ENCODE measurements at regions not wholly inside any gene's neighbourhood (a gene's known extent, or its start where the extent isn't known, plus 50 kb on each side); places are given as distances from the start of the nearest gene placed in this dataset.
"Not testable (repeated sequence)": the region's sequence is repeated elsewhere in the genome, so short reads cannot be mapped to it uniquely, and the experiment has no call there.

DNA sequence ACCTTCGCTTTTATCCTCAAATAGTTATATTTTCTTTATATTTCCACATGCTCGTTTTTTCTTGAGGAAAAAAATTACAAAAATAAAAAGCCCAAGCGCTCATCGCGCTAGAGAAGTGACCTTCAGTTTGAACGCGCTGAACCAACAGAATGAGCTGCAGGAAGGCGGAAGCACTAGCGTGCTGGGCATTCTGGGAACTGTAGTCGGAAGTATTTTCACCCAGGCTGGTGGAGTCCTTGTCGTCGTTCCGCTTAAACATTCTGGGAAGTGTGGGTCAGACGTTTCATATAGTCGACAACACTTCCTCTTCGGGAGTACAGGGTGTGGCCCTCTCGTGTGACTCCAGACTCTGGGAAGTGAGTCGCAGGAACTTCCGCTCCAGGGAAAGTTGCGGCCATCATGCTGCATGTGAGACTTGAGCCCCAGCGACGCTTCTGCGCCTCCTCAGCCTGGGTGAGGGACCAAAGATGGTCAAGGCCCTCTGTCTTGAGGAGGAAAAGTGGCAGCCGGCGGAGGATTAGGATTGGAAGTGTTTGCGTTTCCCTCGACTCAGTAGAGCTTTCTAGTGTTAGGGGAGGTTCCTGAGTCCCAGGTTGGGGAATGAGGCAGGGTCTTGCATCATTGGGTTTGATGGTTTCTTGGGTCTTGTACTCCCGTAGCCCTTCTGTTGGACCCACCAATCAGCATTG, 84.1 kb upstream of the GPR39 start:
- DNase-seq, result not testable (repeated sequence)

DNA sequence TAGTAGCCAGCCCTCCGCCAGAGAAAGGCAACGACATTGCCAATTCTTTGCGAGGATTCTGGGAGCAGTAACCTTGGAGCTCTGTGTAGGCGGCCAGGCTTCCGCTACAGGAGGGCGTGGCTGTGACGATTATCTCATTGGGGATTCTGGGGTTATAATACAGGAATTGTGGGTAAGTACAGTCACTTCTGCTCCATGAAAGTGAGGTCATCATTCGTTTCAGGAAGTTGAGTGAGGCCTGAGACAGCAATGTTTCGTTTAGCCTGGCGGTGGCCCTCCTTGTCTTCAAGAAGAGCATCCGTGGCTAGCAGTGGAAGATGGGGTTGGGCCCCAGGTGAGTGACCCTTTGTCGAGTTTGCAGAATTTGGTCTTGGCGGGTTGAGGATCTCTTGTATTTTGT, 79.5 kb upstream of the GPR39 start:
- not testable (repeated sequence) for DNase-seq

DNA sequence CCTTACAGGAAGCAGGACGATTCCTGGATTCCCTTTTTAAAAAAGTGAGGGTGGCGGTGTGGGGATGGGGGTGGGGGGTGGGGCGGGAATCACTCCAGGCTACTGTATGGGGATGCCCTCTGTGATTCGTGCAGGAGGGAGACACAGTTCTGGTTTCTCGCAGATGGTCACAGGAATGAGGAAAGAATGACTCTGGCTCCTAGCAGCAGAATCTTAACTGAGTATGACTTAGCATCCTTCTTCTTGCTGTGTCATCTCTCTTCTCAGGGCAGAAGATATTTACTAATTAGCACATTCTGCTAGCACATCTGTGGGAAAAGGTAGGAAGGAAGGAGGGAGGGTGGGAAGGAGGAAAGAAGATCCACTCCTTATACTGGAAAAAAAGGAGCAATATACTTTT, 78.8 kb upstream of the GPR39 start:
- not testable (repeated sequence) for DNase-seq

GRCh38 chr2:132347041-132347780, 69.4 kb upstream of the GPR39 start:
- peak; percentile 36 to 48 for DNase-seq

- DNase-seq, result peak in 1 of 2 experiments; percentile 26
Measured at GRCh38 chr2:132349092-132349687, 67.4 kb upstream of the GPR39 start.

- not testable (repeated sequence) for DNase-seq
Measured at GRCh38 chr2:132351668-132352067, 64.9 kb upstream of the GPR39 start.

DNA sequence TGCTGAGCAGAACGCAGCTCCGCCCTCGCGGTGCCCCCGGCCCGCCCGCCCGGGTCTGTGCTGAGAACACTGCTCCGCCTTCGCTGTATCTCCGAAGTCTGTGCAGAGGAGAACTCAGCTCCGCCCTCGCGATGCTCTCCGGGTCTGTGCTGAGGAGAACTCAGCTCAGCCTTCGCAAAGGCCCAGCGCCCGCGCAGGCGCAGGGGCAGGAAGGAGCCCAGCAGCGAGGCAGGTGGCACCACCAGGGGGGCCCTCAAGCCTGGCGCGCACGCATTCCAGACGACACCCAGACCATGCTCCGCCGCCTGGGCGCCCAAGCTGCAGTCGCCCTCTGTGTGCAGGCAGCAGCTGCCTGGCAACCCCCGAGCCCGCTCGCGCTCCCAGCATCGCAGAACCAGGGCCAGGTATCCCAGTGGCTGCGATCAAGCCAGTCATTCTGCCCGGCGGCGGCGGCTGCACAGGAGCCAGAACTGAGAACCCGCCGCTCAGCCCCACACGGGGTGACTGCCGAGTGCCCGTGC, 64.1 kb upstream of the GPR39 start:
- DNase-seq, result peak; percentile 42 to 78

GRCh38 chr2:132353380-132353779, 63.2 kb upstream of the GPR39 start:
- DNase-seq, result not testable (repeated sequence)

- DNase-seq, result not testable (repeated sequence)
Measured at GRCh38 chr2:132360964-132361363, 55.6 kb upstream of the GPR39 start.

DNA sequence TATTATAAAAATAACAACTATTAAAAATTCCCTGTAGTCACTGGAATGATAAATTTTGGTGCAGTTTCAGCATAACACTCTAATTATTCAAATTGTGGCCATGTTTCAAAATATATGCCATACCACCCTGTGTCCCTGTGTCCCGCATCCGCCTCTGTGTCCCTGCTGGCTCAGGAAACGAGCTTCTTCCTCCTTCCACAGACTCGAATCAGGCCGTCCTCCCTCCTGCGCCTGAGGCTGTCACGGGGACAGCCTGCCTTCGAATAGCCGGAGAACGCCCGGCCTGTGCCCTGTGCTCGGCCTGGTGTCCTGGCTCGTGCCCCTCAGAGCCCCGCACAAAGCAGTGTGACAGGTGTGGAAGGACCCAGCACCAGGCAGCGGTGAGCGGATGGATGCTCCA, 55.1 kb upstream of the GPR39 start:
- not testable (repeated sequence) for DNase-seq

DNA sequence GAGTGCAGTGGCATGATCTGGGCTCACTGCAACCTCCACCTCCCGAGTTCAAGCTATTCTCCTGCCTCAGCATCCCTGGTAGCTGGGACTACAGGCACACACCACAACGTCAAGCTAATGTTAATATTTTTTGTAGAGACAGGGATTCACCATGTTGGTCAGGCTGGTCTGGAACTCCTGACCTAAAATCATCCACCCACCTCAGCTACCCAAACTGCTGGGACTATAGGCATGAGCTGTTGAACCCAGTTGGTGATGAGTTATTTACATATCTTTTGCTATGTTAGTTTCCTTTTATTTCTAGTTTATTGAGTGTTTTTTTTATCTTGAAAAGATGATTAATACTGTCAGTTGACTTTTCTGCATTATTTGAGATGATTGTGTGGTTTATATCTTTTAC, 53.3 kb upstream of the GPR39 start:
- DNase-seq, result not testable (repeated sequence)

- not testable (repeated sequence) for DNase-seq
Measured at GRCh38 chr2:132365963-132366362, 50.6 kb upstream of the GPR39 start.

DNA sequence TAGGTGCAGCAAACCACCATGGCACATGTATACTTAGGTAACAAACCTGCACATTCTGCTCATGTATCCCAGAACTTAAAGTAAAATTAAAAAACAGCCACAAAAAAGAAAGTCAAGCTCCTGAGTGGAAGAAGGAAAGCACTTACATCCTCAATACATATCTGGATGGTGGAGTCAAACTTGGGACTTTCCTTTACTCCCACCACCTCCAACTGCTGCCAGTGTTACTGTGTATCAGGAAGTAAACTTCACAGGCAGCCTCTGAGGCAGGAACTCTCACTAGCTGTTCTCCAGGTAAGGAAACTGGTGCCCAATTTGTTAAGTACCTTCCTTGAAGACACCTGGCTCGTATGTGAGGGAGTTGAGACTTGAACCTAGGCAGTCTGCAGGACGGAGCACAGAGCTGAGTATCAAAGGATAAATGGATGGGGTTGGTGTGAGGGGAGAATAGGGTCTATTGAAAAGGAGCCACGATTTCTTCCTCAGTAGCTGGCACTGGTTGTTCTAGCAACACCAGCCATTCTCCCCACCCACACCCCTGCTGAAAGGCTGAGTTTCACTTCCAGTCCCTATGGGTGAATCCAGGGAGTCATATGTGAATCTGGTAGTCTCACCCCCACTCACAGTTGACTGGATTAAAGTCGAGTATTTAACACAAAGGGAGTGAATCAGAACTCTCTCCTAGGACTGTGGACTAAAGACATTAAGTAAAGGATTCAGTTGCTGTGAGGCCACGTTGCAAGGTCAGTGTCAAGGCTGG, 50.0 kb upstream of the GPR39 start:
- no peak for DNase-seq
